ENCODE measurements at regions not wholly inside any gene's neighbourhood (a gene's known extent, or its start where the extent isn't known, plus 50 kb on each side); places are given as distances from the start of the nearest gene placed in this dataset.

- intact Hi-C loops (cut with DNase I), result no loop called here
- Histone ChIP-seq H3K4me3 (no peak overlapping the region), H3K4me1 (no peaks in the 10 kb centered on the region), H3K9me3 (no peaks in the 10 kb centered on the region), H3K36me3 (no peaks in the 10 kb centered on the region), H3K27me3 (no peaks in the 10 kb centered on the region), H3K27ac (no peak overlapping the region)
- TF ChIP-seq CTCF (IDR thresholded peaks at IDR 0.05), result no peak
- DNase-seq (no peak), ATAC-seq (no peak)
These were observed 348.3 kb upstream of the SOX11 start for GRCh38 chr2:5343785-5344335.

- no peak for TF ChIP-seq CTCF (IDR thresholded peaks at IDR 0.05)
These were observed 339.9 kb upstream of the SOX11 start for GRCh38 chr2:5352286-5352685.

GRCh38 chr2:5353565-5353964 is 338.6 kb upstream of the SOX11 start:
- no peak for ATAC-seq
- Histone ChIP-seq H3K4me1 (no peaks in the 10 kb centered on the region), H3K27me3 (no peaks in the 10 kb centered on the region), H3K9me3 (no peaks in the 10 kb centered on the region), H3K27ac (no peak overlapping the region), H3K36me3 (no peaks in the 10 kb centered on the region), H3K4me3 (no peak overlapping the region)
- no peak for TF ChIP-seq CTCF (IDR thresholded peaks at IDR 0.05)
- DNase-seq, result no peak
- intact Hi-C loops (cut with DNase I), result no loop called here

More at GRCh38 chr2:5352286-5352685, 339.9 kb upstream of the SOX11 start:
- Histone ChIP-seq H3K27me3 (no peaks in the 10 kb centered on the region), H3K9me3 (no peaks in the 10 kb centered on the region), H3K4me1 (no peaks in the 10 kb centered on the region), H3K4me3 (no peak overlapping the region), H3K27ac (no peak overlapping the region), H3K36me3 (no peaks in the 10 kb centered on the region)
- DNase-seq, result no peak
- no peak for ATAC-seq
- intact Hi-C loops (cut with DNase I), result no loop called here

GRCh38 chr2:5359397-5359796 is 332.8 kb upstream of the SOX11 start:
- Histone ChIP-seq H3K27ac (no peak overlapping the region), H3K4me3 (no peak overlapping the region), H3K27me3 (no peaks in the 10 kb centered on the region), H3K4me1 (no peaks in the 10 kb centered on the region), H3K36me3 (no peaks in the 10 kb centered on the region), H3K9me3 (no peaks in the 10 kb centered on the region)
- no peak for DNase-seq
- TF ChIP-seq CTCF (IDR thresholded peaks at IDR 0.05), result no peak
- intact Hi-C loops (cut with DNase I), result no loop called here
- no peak for ATAC-seq

GRCh38 chr2:5360081-5360480 is 332.1 kb upstream of the SOX11 start:
- no peak for TF ChIP-seq CTCF (IDR thresholded peaks at IDR 0.05)
- Histone ChIP-seq H3K27ac (no peak overlapping the region), H3K4me3 (no peak overlapping the region), H3K27me3 (no peaks in the 10 kb centered on the region), H3K4me1 (no peaks in the 10 kb centered on the region), H3K9me3 (no peaks in the 10 kb centered on the region), H3K36me3 (no peaks in the 10 kb centered on the region)
- ATAC-seq, result no peak
- intact Hi-C loops (cut with DNase I), result no loop called here
- DNase-seq, result no peak

- H3K27ac ChIP-seq, result no peak overlapping the region
- H3K36me3 ChIP-seq, result no peaks in the 10 kb centered on the region
- H3K4me1 ChIP-seq, result no peaks in the 10 kb centered on the region
- no peak for TF ChIP-seq CTCF (IDR thresholded peaks at IDR 0.05)
- H3K27me3 ChIP-seq, result no peaks in the 10 kb centered on the region
- ATAC-seq (no peak), DNase-seq (no peak)
- H3K9me3 ChIP-seq, result no peaks in the 10 kb centered on the region
- intact Hi-C loops (cut with DNase I), result no loop called here
- no peak overlapping the region for H3K4me3 ChIP-seq
These were observed 327.8 kb upstream of the SOX11 start for GRCh38 chr2:5364361-5364760.

All from upper lobe of right lung (tissue), 1 donor.